ENCODE measurements at regions not wholly inside any gene's neighbourhood (a gene's known extent, or its start where the extent isn't known, plus 50 kb on each side); places are given as distances from the start of the nearest gene placed in this dataset.

GRCh38 chr6:139496654-139497344 lies 122.4 kb upstream of the CITED2 start:
- TF ChIP-seq CTCF (conservative IDR thresholded peaks at IDR 0.05) (no peak), EZH2 (IDR thresholded peaks at IDR 0.05; ENCODE audit: low read depth) (no peak)

Data from PC-9 (cell line).